Large intestine (tissue), 3 donors: ENCODE measurements at regions not wholly inside any gene's neighbourhood (a gene's known extent, or its start where the extent isn't known, plus 50 kb on each side); places are given as distances from the start of the nearest gene placed in this dataset.

Source experiments
- DNase-seq, 2 donors: peaks; one replicate each; pipeline versions ENCODE4 v3.0.0 to v3.0.0-alpha.2; 2013
- H3K27ac ChIP-seq: one replicate; pipeline ENCODE4 v1.5.1; 2013; ENCODE audit warnings: low read length
- H3K27me3 ChIP-seq: 2 replicates; pipeline ENCODE4 v1.6.1; 2013; ENCODE audit warnings: low read length; ENCODE audit not compliant: control insufficient read depth, insufficient read depth
- H3K36me3 ChIP-seq: 2 replicates; pipeline ENCODE4 v1.6.1; 2013; ENCODE audit warnings: low read length; ENCODE audit not compliant: control insufficient read depth, insufficient read depth
- H3K4me1 ChIP-seq: one replicate; pipeline ENCODE4 v1.6.1; 2013; ENCODE audit warnings: low read length; ENCODE audit not compliant: control insufficient read depth, insufficient read depth
- H3K4me3 ChIP-seq: one replicate; pipeline ENCODE4 v1.5.1; 2013; ENCODE audit warnings: low read length
- H3K9me3 ChIP-seq: one replicate; pipeline ENCODE4 v1.6.1; 2013; ENCODE audit warnings: mild to moderate bottlenecking, low read depth, low read length, moderate library complexity; ENCODE audit not compliant: control insufficient read depth
- WGBS: methylation state at CpG from one replicate; pipeline ENCODE4 v1.1.5; 2013; ENCODE audit warnings: low lambda C conversion rate; ENCODE audit not compliant: insufficient coverage; 5-methylcytosine and 5-hydroxymethylcytosine counted together

DNA sequence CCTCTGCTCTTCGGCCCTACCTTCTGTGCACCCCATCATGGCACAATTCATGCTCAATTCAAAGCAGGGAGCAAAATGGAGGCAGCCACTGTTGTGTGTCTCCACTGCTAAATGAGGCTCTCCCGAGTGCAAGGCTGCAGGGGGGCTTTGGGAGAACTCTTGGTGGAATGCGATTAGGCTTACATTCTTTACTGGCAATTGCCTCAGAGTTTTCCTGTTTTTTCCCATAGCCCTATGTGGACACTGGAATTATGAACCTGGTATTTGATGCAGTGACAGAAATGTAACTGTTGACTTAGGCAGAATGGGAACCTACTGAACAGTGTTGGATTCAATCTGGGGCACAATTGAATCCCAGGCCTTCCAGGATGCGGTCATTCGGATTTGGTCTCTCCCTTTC, 187.9 kb upstream of the GMDS start:
- no CpG with 5 or more reads among the region's 5 CpGs for WGBS
- no peaks in the 10 kb centered on the region for H3K4me1 ChIP-seq
- H3K27ac ChIP-seq = no peak overlapping the region
- no peak for DNase-seq
- H3K36me3 ChIP-seq = peaks cover 3% of the 10 kb centered on the region
- H3K27me3 ChIP-seq = no peaks in the 10 kb centered on the region
- no peaks in the 10 kb centered on the region for H3K9me3 ChIP-seq
- no peak overlapping the region for H3K4me3 ChIP-seq

DNA sequence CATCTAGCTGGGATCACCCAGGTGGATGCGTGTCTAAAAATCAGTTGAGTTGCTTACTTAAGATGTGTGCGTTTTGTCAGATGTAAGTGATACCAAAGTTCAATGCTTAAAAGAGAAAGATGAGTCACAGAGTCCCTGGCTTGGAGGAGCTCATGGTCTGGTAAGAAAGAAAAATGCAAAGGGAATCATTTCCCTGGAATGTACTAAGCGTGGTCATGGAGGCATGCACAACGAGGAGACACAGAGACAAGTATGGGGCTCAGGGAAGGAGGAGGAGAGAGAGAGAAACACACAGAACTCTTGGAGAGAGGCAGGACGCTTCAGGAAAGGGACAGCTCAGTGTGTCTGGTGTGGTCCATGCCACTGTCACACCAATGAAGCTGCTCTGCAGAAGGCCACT, 186.9 kb upstream of the GMDS start:
- 100% methylated on average over 1 of the region's 5 CpGs for WGBS
- no peak overlapping the region for H3K27ac ChIP-seq
- no peaks in the 10 kb centered on the region for H3K4me1 ChIP-seq
- no peak for DNase-seq
- no peaks in the 10 kb centered on the region for H3K9me3 ChIP-seq
- no peak overlapping the region for H3K4me3 ChIP-seq
- H3K36me3 ChIP-seq = peaks cover 3% of the 10 kb centered on the region
- H3K27me3 ChIP-seq = no peaks in the 10 kb centered on the region

DNA sequence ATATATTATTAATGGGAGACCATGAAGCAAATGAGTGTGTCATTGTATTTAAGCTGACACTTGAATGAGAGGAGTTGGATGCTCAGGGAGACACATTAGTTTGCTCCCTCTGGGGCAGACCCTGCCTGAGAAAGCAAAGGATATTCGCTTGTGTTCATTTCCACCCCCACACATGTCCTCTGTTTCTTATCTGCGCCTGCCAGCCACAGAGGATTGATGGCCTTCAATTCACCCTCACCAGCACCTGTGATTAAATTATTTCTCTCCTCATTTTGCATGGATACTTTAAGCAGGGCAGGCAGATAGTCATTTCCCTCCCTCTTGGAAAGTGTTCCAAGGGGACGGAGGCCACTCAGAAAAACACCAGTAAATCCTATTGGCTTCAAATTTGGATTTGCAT, 185.2 kb upstream of the GMDS start:
- H3K4me3 ChIP-seq = no peak overlapping the region
- peaks cover 3% of the 10 kb centered on the region for H3K36me3 ChIP-seq
- H3K27me3 ChIP-seq = no peaks in the 10 kb centered on the region
- no peak for DNase-seq
- no peak overlapping the region for H3K27ac ChIP-seq
- H3K4me1 ChIP-seq = no peaks in the 10 kb centered on the region
- H3K9me3 ChIP-seq = no peaks in the 10 kb centered on the region
- WGBS = no CpG with 5 or more reads among the region's 3 CpGs

DNA sequence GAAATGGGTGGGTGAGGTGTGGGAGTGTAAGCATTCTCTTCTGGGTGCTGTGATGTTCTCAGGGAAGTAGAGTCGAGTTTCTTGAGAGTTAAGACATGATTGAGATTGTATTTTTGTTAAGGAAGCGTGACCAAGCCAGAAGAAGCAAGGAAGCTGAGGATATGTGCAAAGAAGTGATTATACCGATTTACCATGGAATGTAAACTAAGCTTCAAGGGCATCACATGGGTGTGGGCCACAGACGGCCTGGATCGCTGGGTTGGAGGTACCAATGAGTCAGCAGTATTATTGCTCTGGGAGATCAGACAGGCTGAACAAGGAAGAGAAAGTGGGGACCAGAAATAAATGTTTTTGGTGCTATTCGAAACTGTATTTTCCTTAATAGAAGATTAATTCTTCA, 184.1 kb upstream of the GMDS start:
- H3K27ac ChIP-seq = no peak overlapping the region
- H3K4me3 ChIP-seq = no peak overlapping the region
- no peaks in the 10 kb centered on the region for H3K9me3 ChIP-seq
- 87% methylated on average over 3 of the region's 6 CpGs for WGBS
- H3K36me3 ChIP-seq = peaks cover 3% of the 10 kb centered on the region
- no peak for DNase-seq
- H3K4me1 ChIP-seq = no peaks in the 10 kb centered on the region
- H3K27me3 ChIP-seq = no peaks in the 10 kb centered on the region

DNA sequence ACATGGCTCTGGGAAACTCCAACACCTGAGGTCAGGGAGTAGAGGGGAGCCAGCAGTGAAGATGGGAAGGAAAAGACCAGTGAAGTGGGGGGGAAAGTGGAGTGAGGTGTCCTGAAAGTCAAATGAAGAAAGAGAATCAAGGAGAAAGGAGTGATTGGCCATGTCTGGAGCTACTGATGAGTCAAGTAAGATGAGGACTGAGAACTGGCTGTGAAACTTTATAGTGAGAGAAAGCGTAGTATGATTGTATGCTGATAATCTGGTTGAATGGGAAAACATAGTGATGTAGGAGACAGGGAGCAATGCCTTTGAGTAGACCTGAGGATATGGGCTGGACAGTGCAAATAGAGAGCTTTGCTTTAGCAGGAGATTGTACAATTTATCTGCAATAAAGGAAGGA, 183.6 kb upstream of the GMDS start:
- Histone ChIP-seq H3K27ac (no peak overlapping the region), H3K36me3 (peaks cover 3% of the 10 kb centered on the region), H3K4me3 (no peak overlapping the region), H3K4me1 (no peaks in the 10 kb centered on the region), H3K27me3 (no peaks in the 10 kb centered on the region), H3K9me3 (no peaks in the 10 kb centered on the region)
- WGBS = 100% methylated on average over 1 of the region's 1 CpG
- no peak for DNase-seq

DNA sequence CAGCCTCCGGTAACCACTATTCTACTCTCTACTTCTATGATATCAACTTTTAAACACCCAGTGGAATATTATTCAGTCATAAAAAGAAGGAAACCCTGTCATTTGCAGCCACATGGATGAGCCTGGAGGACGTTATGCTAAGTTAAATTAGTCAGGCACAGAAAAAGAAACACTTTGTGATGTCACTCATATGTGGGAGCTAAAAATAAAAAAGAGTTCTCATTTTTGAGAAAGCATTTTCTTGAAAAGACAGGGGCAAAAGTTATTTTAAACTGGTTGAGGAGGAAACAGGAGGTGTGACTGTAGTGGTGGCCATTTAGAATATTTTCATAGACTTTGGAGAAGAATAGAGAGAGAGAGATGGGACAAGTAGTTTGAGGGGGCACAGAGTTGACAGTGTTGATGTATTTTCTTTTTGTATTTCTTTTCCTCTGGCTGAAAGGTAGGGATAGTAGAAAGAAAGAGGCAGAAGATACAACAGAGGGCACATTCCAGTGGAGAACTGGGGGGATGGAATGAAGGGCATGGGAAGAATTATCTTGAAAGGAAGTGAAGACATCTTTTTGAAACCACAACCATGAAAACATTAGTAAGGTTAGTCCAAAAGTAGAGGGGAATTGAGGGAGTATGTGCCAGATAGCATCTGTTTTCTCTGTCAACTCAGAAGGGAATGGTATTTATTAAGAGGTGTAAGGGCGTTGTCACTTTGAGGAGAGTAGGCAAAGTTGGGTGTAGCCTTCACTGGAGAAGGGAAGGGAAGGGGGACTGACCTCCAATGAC, 181.3 kb upstream of the GMDS start:
- Histone ChIP-seq H3K4me3 (no peak overlapping the region), H3K27me3 (no peaks in the 10 kb centered on the region), H3K9me3 (no peaks in the 10 kb centered on the region), H3K36me3 (peaks cover 3% of the 10 kb centered on the region), H3K4me1 (no peaks in the 10 kb centered on the region), H3K27ac (no peak overlapping the region)
- DNase-seq = no peak
- WGBS = 70% methylated on average over 2 of the region's 3 CpGs

DNA sequence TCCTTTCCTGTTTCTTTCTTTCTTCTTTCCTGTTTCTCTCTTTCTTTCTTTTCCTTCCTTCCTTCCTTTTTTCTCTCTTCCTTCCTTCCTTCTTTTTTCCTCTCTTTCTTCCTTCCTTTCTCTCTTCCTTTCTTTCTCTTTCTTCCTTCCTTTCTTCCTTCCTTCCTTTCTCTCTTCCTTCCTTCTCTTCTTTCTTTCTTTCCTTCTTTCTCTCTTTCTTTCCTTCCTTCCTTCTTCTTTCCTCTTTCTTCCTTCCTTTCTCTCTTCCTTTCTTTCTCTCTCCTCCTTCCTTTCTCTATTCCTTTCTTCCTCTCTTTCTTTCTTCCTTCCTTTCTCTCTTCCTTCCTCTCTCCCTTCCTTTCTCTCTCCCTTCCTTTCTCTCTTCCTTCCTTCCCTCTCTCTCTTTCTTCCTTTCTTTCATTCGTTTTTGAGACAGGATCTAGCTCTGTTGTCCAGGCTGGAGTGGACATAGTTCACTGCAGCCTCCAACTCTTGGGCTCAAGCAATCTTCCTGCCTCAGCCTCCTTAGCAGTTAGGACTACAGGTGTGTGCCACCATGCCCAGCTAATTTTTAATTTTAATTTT, 170.8 kb upstream of the GMDS start:
- H3K27me3 ChIP-seq = no peaks in the 10 kb centered on the region
- H3K4me1 ChIP-seq = no peaks in the 10 kb centered on the region
- H3K4me3 ChIP-seq = no peak overlapping the region
- H3K27ac ChIP-seq = no peak overlapping the region
- no peak for DNase-seq
- no peaks in the 10 kb centered on the region for H3K9me3 ChIP-seq
- no peaks in the 10 kb centered on the region for H3K36me3 ChIP-seq
- 67% methylated on average over 1 of the region's 1 CpG for WGBS

DNA sequence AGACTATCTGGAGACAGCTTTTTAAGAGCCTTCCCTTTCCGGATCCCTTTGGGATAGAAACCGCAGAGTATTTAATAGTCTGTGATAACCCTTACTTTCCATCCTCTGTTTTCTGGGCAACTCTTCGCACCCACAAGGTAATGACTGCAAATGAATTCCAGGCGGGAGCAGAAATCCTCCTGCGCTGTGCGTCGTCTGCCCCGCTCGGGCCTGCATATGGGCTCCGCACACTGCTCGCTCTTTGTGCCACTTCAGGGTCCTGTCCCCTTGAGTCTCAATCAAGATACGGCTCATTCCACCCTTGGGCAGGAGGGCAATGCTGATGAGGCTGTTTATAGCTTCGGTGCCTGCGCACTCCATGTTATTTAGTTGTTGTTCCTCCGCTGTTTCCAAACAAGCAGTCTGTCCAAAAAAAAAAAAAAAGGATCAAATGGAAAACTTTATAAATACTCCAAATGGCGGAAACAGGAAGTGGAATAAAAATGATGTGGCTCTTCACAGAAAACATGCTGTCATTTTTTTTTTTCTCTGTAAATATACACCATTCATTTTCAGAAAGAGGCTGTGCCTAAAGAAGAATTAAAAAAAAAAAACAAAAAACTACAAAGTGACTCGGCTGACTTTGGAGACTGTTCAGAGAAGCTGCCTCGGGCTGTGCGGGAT, 169.6 kb upstream of the GMDS start:
- 98% methylated on average over 9 of the region's 19 CpGs for WGBS
- no peaks in the 10 kb centered on the region for H3K27me3 ChIP-seq
- H3K4me1 ChIP-seq = no peaks in the 10 kb centered on the region
- no peaks in the 10 kb centered on the region for H3K36me3 ChIP-seq
- no peak overlapping the region for H3K4me3 ChIP-seq
- no peak overlapping the region for H3K27ac ChIP-seq
- DNase-seq = no peak
- no peaks in the 10 kb centered on the region for H3K9me3 ChIP-seq

DNA sequence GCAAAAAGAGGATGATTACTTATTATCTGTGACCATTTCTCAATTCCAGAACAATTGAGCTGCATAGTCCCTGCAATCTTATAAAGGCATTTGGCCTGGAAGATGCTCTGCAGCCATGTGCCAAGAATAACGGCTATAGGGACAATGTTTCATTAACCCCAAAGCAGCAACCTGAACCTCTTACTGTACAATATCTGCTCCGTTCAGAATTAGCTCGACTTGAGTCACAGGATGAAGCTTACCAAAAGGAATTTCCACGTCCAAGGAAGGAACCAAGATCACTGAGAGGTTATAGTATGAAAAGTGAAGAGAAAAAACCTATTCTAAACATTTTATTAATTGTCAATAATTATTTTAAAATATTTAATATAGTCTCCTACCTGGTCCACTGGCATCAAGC, 167.3 kb upstream of the GMDS start:
- H3K9me3 ChIP-seq = no peaks in the 10 kb centered on the region

DNA sequence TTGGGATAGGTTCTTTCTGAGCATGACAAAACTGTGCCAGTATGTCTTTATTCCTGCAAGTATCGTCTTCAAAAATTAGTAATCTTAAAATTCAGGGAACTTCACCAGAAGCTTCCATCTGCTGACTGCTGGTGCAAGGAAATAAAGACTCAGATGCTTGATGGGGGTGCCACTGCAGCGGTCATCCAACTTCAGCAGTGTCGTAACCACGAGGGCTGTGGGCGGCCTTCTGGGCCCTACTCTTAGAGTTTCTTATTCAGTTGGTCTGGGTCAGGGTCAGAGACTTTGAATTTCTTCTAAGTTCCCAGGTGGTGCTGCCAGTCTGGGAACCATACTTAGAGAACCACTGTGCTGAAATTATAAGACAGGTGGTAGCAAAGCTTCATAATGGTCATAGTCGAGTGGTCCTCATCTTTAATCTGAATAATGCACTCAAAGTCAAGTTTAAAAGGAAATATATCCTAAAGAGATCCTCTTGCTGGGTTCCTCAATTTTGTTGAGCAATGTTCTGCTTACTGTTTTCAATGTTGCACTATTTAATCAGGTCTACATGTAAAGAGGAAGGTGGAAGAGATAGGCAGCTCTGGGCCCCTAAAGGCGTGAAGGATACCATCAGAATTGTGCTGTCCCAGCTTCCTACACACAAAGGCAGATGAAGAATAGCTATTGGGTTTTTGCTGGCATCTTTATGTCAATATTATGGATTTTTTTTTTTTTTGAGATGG, 165.4 kb upstream of the GMDS start:
- no CpG with 5 or more reads among the region's 7 CpGs for WGBS
- no peak for DNase-seq
- Histone ChIP-seq H3K9me3 (no peaks in the 10 kb centered on the region), H3K36me3 (no peaks in the 10 kb centered on the region), H3K27ac (no peak overlapping the region), H3K4me3 (no peak overlapping the region), H3K4me1 (no peaks in the 10 kb centered on the region), H3K27me3 (no peaks in the 10 kb centered on the region)

More for the DNA sequence above, 167.3 kb upstream of the GMDS start:
- no peak for DNase-seq
- Histone ChIP-seq H3K4me3 (no peak overlapping the region), H3K27ac (no peak overlapping the region), H3K27me3 (no peaks in the 10 kb centered on the region), H3K4me1 (no peaks in the 10 kb centered on the region), H3K36me3 (no peaks in the 10 kb centered on the region)
- WGBS = no CpG with 5 or more reads among the region's 4 CpGs
